ENCODE measurements at regions not wholly inside any gene's neighbourhood (a gene's known extent, or its start where the extent isn't known, plus 50 kb on each side); places are given as distances from the start of the nearest gene placed in this dataset.

DNA sequence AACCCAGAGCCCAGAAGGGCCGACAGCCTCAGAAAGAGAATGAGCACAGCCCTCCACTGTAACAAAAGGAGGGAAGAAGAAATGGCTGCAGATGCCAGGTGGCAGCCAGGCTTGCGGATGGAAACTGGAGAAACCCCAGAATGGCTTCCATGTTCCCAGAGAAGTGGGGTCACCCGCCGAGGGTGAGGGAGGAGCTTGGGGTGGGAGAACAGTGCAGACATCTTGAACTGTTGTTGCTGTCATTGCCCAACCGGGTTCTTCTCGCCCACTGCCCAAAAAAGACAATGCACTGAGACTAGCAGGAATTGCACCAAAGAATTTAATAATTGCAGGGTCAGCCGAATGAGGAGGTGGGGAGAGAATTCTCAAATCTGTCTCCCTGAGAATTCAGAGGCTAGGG, 223.2 kb upstream of the RAB6C start:
- no peak for DNase-seq (ENCODE audit: extremely low read depth in 1 of 2, low read depth in 1 of 2)

DNA sequence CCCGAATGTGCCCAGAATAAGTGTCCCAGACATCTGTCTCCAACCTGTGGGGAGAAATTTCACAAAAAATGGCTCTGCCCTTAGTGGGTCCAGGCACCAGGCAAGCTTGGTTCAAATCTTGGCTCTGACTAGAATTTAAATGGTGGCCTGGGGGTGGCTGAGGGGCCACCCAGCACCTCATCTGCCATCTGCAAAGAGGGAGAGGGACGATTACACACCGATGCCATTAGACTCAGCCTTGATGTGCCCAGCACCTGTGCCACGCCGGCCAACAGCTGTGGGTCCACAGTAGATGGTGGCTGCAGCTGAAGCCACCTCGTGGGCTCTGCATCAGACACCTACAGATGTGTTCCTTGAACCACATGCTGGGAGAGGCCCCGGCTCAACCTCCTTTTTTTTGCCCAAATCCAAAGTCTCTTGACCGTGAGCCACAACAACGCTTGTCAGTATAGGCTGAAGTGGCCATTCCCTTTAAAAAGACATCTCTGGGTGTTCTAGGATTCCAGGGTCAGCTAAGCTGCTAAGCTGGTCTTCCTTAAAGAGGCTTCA, 222.0 kb upstream of the RAB6C start:
- no peak for DNase-seq (ENCODE audit: extremely low read depth in 1 of 2, low read depth in 1 of 2)

DNA sequence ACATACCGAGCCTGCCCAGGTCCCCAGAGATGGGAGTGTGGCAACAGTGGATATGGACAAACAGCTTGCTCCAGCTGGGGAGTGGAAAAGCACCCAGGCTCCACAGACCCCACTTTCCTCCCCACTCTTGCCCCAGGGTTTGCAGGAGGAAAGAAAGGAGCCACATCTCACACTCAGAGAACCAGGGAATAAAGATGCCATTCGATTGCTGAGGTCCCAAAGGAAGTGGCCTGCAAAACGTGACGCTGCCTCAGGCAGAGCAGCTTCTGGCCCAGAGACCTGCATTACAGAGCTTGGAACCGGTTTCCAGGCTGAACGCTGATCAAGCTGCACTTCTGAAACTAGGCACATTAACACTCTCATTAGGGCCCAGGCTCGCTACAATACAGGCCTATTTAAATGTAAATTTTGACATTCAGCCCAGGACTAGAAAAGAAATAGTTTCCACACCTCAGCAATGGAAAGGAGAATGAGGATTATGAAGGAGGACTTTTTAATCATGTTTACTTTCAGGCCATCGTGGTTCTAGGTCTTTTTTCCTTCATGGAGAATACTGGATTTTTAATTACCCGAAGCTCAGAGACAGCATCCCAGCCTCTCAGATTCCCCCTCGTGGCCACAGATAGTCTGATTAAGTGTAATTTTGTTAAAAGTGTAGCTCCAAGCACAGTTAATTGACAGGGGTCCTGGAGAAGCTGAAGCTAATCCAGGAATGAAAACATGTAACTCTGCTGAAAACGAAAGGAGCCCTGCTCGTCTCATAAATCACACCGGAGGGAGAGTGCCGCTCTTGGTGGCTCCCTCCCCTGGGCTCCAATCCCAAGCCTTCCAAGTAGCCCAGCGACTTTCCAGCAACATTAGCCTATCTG, 221.3 kb upstream of the RAB6C start:
- DNase-seq (ENCODE audit: extremely low read depth in 1 of 2, low read depth in 1 of 2), result no peak

DNA sequence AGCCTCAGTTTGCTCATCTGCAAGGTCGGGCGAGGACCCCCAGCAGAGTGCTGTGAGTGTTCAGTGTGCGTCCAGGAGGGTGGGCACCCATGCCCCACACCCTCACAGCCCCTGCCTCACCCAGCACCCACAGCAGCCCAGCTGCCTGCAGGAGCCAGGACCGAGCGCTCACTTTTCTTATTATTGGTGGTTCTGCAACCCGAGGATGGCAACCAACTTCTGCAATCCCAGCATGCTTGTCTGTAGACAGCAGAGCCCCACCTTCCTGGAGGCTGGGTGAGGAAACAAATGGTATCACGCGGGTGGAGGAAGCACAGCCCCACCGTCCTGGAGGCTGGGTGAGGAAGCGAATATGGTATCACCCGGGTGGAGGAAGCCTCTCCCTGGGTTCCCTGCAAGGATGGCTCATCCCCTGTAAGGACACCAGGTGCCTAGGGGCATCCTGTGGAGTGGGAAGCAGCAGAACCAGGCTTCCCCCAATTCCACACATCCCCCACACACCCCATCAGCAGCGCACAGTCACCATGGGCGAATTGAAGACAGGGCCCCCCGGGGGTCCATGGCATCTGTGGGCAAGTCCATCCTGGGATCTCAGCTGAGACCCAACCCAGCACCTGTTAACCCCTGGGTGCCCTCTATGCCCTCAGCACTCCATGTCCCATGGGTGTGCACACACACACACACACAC, 220.5 kb upstream of the RAB6C start:
- DNase-seq (ENCODE audit: extremely low read depth in 1 of 2, low read depth in 1 of 2), result no peak

DNA sequence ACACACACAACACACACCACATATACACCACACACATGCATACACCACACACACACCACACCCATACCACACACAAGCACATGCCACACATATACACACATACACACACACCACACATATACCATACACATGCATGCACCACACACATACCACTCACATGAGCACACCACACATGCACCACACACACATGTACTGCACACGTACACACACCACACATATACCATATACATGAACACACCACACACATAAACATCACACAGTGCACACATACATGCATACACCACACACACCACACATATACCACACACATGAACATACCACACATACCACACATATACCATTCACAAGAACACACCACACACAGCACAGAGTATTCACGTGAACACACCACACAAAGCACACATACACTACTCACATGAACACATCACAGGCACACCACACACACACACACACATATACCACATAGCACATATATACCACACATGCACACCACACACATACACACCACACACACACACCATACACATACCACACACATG, 219.9 kb upstream of the RAB6C start:
- DNase-seq (ENCODE audit: extremely low read depth in 1 of 2, low read depth in 1 of 2), result no peak

DNA sequence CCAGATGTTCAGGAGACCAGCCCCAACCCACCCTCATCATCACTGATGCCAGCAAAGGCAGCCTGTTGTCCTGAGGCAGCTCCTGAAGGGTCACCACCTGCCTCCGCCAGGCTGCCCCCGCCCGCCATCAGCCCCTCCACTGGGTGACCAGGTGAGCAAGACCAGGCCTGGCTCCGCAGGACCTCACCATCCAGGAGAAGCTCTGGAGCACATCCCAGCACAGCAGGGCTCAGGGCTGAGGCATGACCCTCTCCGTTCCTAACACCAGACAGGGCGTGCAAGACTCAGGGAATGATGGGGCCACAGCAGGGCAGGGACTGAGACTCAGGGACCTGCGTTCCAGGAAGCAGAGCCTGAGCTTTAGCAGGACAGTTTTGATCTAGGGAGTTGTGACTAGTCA, 218.8 kb upstream of the RAB6C start:
- no peak for DNase-seq (ENCODE audit: extremely low read depth in 1 of 2, low read depth in 1 of 2)

DNA sequence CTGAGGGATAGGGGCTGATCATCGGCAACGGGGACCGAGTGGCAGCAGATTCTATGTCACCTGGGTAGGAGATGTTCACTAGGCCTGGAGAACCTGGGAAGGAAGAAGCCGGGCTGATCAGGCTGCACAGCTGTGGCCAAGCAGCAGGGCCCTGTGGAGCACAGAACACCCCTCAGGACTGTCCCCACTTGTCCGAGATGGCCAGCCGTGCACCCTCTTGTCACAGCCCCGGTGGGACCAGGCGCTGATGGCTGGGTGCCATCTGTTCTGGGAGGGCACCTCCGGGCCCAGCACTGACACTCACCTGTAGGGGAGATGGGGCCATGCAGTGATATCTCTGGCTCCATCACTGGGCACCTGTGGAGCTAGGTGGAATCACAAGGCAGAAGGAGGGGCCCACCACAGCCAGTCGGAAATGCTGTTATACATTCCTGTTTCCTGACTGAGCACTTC, 217.9 kb upstream of the RAB6C start:
- DNase-seq (ENCODE audit: extremely low read depth in 1 of 2, low read depth in 1 of 2), result no peak

DNA sequence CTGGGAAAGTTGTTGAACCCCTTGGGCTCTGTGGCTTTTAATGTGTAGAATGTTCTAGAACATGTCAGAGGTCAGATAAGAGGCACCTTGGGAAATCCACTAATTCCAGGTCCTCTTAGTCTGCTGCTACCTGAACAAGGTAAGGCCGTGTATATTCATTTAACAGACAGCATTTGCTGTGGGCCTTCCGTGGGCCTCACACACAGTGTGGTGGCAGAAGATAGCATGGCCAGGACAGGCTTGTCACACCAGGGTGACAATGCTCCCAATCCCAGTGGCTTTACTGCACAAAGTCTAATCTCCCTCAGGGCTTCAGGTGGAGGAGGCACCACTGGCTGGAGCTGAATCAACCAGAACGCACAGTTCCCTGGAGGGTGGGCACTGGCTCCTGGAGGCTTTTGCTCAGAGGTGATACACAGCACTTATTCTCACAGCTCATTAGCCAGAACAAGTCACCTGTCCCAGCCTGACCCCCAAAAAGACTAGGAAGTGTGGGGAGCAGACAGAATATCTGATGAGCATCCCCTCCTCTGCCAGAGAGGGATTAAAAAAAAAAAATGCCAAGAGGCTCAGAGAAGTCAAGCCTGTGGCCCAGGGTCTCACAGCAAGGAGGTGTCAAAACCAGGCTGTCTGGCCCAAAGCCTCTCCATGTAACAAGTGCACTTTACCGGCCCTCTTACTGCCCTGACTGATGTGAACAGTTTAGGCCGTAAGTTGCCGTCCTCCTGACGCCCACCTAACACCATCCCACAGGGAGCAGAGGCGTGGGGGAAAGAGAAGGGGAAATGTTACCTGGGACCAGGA, 216.9 kb upstream of the RAB6C start:
- no peak for DNase-seq (ENCODE audit: extremely low read depth in 1 of 2, low read depth in 1 of 2)

DNA sequence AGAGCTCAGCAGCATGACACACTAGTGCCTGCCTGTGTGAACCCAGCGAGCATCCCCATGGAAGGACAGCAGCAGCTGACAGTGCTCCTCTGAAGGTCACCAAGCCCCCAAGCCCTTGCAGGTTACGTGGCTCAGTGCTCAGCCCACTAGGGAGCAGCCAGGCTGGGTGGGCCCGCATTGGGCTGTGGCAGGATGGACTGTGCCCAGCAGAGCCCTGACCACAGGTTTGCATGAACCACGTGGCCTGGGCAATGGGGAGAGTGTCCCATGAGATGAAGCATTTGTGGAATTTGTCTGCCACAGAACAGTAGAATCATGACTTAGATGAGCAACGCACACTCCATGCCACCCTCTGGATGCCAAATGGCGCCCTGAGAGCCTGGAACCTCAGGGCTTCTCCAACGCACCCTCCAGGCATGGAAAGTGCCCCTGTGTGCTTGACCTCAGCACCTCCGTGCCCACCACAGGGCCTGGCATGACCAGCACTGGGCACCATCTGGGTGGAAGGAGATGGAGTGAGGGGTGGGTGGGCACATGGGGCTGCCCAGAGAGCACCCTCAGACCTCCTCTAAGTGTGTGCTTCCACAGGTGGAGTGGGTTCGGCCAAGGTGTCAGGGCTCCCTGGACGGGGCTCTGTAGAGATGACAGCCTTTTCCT, 216.1 kb upstream of the RAB6C start:
- no peak for DNase-seq (ENCODE audit: extremely low read depth in 1 of 2, low read depth in 1 of 2)

DNA sequence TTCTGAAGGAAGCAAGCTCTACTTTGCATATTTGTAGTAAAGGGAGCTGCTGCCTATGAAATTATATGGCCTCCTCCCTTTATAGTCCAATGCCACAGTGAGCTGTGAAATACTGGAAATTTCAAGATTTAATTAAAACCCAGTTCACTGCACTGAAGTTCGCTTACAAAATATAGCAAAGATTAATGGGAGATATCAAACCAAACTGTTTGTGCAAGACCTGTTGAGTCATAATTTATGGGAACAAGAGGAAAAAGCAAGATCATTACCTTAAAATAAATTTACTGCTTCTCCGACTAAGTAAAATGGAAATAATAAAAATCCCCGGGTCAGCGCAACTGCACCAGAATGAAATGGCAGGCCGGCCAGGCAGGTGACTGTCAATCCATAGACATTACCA, 215.5 kb upstream of the RAB6C start:
- no peak for DNase-seq (ENCODE audit: extremely low read depth in 1 of 2, low read depth in 1 of 2)

DNA sequence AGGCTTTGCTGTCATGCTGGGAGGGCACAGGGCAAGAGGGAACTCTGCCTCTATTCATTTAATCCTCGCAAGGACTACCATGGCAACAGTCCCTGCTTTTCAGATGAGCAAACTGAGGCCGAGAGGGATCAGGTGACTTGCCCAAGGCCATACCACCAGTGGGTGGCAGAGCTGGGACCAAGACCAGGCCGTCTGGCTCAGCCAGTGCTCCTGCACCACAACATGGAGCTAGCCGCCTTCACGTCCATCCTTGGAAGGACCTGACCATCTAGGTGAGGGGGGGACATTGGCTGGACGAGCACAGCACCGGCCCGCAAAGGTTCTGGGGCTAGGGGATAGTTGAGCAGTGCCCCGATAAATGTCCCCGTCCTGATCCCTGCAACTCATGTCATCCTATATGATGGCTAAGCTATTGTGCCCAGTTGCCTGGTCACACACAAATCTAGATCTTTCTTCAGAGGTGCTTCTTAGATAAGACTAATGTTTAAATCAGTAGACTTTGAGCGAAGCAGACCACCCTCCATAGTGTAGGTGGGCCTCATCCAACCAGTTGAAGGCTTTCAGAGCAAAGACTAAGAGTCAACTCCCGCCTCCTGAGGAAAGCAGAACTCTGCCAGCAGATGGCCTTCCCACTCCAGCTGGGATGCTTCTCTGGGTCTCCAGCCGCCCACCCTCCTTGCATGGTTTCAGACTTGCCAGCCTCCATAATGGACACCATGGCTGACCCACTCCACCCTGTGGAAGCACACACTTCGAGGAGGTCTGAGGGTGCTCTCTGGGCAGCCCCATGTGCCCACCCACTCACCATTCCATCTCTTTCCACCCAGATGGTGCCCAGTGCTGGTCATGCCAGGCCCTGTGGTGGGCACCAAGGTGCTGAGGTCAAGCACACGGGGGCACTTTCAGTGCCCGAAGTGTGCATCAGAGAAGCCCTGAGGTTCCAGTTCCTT, 214.8 kb upstream of the RAB6C start:
- DNase-seq (ENCODE audit: extremely low read depth in 1 of 2, low read depth in 1 of 2), result no peak

DNA sequence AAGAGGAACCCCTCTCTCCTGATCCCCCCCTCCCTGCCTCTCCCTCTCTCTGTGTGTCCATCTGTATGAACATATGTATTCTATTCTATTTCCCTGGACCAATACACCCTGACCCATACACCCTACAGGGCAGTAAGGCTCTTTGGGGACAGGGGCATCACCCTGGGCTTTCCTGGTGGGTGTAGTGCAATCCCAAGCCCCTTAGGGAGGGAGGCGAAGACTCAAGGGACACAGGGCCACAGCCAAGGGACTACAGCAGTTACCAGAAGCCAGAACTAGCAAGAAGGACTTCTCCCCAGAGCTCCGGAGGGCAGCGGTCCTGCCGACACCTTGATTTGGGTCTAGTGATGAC, 214.2 kb upstream of the RAB6C start:
- no peak for DNase-seq (ENCODE audit: extremely low read depth in 1 of 2, low read depth in 1 of 2)

DNA sequence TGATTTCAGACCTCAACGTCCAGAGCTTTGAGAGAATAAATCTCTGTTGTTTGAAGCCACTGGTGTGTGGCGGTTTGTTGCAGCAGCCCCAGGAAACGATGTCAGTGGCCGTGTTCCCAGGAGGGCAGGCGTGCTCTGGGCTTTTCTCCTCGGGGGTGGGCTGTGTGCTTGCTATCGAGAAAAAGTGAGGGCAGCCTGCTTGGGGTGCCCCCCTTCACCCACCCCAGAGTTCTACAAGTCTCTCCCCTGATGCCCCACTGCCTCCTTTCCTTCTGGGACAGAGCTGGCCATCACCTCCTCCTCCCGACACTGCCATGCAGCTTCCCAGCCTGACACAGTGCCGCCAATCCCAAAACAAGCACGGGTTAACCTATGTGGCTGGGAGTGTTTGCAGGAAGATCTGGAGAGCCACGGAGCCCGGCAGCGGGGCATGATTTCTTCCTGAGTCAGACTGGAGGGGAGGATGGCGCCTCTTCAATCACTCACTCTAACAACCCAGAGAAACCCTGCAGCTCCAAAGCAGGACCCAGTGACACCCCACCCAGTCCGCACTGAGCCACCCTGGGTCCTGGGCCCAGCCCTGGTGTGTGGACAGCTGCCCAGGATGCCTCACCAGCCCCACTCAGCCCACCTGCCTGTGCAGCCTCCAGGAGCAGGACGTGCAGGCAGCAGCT, 213.7 kb upstream of the RAB6C start:
- no peak for DNase-seq (ENCODE audit: extremely low read depth in 1 of 2, low read depth in 1 of 2)

DNA sequence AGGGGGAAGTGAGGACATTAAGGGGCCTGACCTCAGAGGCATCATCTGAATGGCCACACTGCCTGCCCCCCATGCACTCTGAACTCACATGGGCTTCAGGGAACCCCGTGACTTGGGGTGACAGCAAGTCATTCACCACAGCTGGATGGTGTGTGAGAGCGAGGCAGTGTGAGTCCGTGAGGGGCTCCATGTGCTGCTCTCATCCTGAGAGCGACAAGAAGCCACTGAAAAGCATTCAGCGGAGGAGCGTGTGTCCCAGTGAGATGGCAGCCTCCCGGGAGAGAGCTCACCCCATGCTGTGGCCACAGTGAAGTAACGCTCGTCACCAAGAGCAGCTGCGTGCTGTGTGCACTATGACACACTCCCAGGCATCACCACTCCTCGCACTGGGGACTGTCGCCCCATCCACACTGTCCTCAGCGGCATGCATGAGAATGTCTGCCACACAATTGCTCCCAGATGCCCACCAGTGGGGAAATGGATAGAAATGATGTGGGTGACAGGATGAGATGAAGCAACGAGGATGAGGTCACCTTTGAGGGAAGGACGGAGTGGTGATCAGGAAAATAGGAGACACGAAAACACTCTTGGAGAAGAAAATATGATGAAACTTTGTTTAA, 213.0 kb upstream of the RAB6C start:
- no peak for DNase-seq (ENCODE audit: extremely low read depth in 1 of 2, low read depth in 1 of 2)

DNA sequence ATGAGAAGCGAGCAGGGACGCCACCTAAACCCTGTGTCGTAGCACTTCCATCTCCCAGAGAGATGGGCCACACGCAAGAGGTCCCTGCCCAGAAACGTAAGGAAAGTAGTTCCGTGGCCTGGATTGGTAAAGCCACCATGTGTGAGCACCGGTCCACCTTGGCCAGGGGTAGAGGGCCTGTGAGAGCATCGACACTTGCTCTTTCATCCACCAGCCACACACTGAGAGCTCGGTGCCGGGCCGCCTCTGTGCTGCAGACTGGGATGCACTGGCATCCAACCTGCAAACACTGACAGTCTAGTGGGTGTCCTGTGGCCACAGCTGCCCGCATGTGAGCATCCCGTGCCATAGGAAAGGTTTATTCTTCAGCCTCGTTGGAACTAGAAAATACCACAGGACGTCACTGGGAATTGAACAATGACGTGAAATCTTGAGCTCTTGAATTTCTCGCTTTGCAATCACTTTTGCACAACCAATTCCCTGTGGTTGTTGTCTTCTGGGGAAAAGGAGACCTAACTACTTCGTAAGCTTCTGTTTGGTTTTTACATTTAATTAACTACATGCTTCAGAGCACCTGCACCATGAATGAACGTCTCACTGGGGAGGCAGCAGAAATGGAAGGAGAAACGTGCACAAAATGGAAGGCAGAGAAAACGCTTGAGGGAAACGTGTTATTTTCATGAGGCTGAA, 212.0 kb upstream of the RAB6C start:
- no peak for DNase-seq (ENCODE audit: extremely low read depth in 1 of 2, low read depth in 1 of 2)

DNA sequence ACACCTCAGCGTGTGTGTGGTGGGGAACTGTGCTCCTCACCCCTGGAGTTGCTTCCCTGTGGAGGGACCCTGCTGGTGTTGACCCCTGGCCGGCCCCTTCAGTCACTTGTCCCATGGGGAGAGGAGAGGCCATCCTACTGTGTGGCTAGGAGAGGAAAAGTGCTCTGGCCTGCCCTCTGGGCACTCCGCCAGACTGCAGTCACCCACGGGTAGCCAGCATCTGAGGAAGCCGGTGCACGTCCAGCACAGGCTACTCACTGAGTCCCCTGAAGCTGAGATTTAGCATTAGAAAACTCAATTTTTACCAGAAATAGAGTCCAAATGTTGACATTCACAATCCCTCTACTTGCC, 211.5 kb upstream of the RAB6C start:
- DNase-seq (ENCODE audit: extremely low read depth in 1 of 2, low read depth in 1 of 2), result no peak

DNA sequence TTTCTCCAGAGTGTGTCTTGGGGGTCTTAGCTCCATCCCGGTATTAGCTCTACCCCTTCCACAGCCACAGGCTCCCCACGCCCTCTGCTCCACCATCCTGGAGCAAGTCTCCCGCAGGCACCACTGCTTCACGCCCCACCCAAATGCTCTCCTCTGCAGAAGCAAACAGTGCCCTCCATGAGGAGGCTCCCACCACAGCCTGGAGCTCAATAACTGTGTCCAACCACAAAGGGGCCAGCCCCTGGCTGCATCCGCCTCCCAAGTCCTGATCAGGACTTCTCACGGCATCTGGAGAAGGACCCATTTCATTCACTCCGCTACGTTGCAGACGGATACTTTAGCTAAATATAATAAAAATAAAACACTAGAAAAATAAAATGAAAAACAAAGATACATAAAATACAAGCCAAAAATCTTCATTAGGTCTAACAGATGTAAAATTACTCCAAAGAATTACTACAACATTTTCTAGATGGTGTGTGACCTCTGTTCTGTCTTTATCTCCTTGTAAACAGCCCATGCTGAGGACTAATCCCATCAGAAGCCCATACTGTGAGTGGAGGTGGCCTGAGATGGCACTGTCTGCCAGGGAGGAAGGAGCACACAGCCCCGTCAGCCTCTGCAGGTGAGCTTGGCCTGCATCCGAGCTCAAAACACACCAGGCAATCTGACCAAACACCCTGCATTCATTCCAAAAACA, 210.8 kb upstream of the RAB6C start:
- no peak for DNase-seq (ENCODE audit: extremely low read depth in 1 of 2, low read depth in 1 of 2)

All from stimulated activated CD8-positive, alpha-beta memory T cell treated with anti-CD3 and anti-CD28 coated beads, Interleukin-7, amount 100 ng/mL, for 48 hours (primary cell).